ENCODE measurements at regions not wholly inside any gene's neighbourhood (a gene's known extent, or its start where the extent isn't known, plus 50 kb on each side); places are given as distances from the start of the nearest gene placed in this dataset.

DNA sequence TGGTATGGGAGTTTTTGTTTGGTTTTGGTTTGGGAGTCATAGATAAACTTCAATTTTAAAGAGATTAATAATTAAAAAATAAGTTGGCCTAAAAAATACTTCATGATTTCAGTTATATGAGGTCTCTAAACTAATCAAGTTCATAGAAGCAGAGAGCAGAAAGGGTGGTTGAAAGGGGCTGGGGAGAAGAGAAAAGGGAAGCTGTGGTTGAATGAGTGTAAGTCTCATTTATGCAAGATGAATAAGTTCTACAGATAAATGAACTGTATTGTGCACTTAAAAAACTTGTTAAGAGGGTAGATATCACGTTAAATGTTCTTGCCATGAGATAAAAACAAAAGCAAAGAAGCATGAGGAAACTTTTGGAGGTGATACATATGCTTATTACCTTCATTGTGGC lies 188.7 kb downstream of the NSUN3 start:
- TF ChIP-seq CTCF (IDR thresholded peaks at IDR 0.05 in 2 of 3, conservative IDR thresholded peaks at IDR 0.05 in 1 of 3; ENCODE audit: borderline replicate concordance in 1 of 3, insufficient read depth in 1 of 3, low read depth in 2 of 3, low read length in 2 of 3): no peak
- TF ChIP-seq JUND (IDR thresholded peaks at IDR 0.05): no peak
- TF ChIP-seq CEBPB (IDR thresholded peaks at IDR 0.05; ENCODE audit: low read depth): no peak
- TF ChIP-seq POLR2A (IDR thresholded peaks at IDR 0.05; ENCODE audit: borderline replicate concordance, extremely low read depth, insufficient read depth, insufficient read length): no peak
- no peak for TF ChIP-seq EZH2phosphoT487 (IDR thresholded peaks at IDR 0.05; ENCODE audit: borderline replicate concordance)
- no peak for TF ChIP-seq EZH2 (IDR thresholded peaks at IDR 0.05)
